ENCODE measurements at regions not wholly inside any gene's neighbourhood (a gene's known extent, or its start where the extent isn't known, plus 50 kb on each side); places are given as distances from the start of the nearest gene placed in this dataset.

- 76 to 93% (median 80%) methylated on average over 1 of the region's 1 CpG for WGBS, 5 donors
- intact Hi-C loops (cut with DNase I; ENCODE audit: low total_unique reads) = no loop called here
- no peak overlapping the region for H3K27ac ChIP-seq
- no peak overlapping the region for H3K4me3 ChIP-seq
- no peaks in the 10 kb centered on the region for H3K27me3 ChIP-seq
- TF ChIP-seq POLR2A (IDR thresholded peaks at IDR 0.05) (no peak), EP300 (IDR thresholded peaks at IDR 0.05) (no peak), POLR2AphosphoS5 (IDR thresholded peaks at IDR 0.05) (no peak), CTCF (IDR thresholded peaks at IDR 0.05) (no peak)
- DNase-seq = no peak
- H3K9me3 ChIP-seq = peaks cover 0 to 36% (median 28%) of the 10 kb centered on the region in 4 donors
- no peaks in the 10 kb centered on the region for H3K36me3 ChIP-seq
- H3K4me1 ChIP-seq = no peaks in the 10 kb centered on the region
Measured at GRCh38 chr3:41126961-41127360, 72.3 kb upstream of the CTNNB1 start.

GRCh38 chr3:41127414-41127813 lies 71.9 kb upstream of the CTNNB1 start:
- peaks cover 0 to 36% (median 28%) of the 10 kb centered on the region in 4 donors for H3K9me3 ChIP-seq
- DNase-seq = no peak
- H3K27me3 ChIP-seq = no peaks in the 10 kb centered on the region
- H3K4me3 ChIP-seq = no peak overlapping the region
- intact Hi-C loops (cut with DNase I; ENCODE audit: low total_unique reads) = no loop called here
- TF ChIP-seq POLR2A (IDR thresholded peaks at IDR 0.05) (no peak), EP300 (IDR thresholded peaks at IDR 0.05) (no peak), CTCF (IDR thresholded peaks at IDR 0.05) (no peak), POLR2AphosphoS5 (IDR thresholded peaks at IDR 0.05) (no peak)
- WGBS, 5 donors = 91 to 97% (median 94%) methylated on average over 2 of the region's 2 CpGs
- H3K4me1 ChIP-seq = no peaks in the 10 kb centered on the region
- H3K36me3 ChIP-seq = no peaks in the 10 kb centered on the region
- H3K27ac ChIP-seq = no peak overlapping the region

- Histone ChIP-seq H3K9me3 (peaks cover 0 to 36% (median 27%) of the 10 kb centered on the region in 4 donors), H3K27me3 (no peaks in the 10 kb centered on the region), H3K27ac (no peak overlapping the region), H3K4me3 (no peak overlapping the region), H3K4me1 (no peaks in the 10 kb centered on the region), H3K36me3 (no peaks in the 10 kb centered on the region)
- no peak for DNase-seq
- 29 to 100% (median 94%) methylated on average over 1 of the region's 1 CpG for WGBS, 5 donors
- intact Hi-C loops (cut with DNase I; ENCODE audit: low total_unique reads) = no loop called here
- no peak for TF ChIP-seq POLR2A (IDR thresholded peaks at IDR 0.05)
- no peak for TF ChIP-seq CTCF (IDR thresholded peaks at IDR 0.05)
- no peak for TF ChIP-seq POLR2AphosphoS5 (IDR thresholded peaks at IDR 0.05)
- TF ChIP-seq EP300 (IDR thresholded peaks at IDR 0.05) = no peak
Measured at GRCh38 chr3:41129731-41130130, 69.6 kb upstream of the CTNNB1 start.

GRCh38 chr3:41131224-41131623 lies 68.1 kb upstream of the CTNNB1 start:
- Histone ChIP-seq H3K4me1 (no peaks in the 10 kb centered on the region), H3K36me3 (no peaks in the 10 kb centered on the region), H3K4me3 (no peak overlapping the region), H3K9me3 (peaks cover 0 to 29% (median 19%) of the 10 kb centered on the region in 4 donors), H3K27ac (no peak overlapping the region), H3K27me3 (no peaks in the 10 kb centered on the region)
- DNase-seq = no peak
- intact Hi-C loops (cut with DNase I; ENCODE audit: low total_unique reads) = no loop called here
- no peak for TF ChIP-seq POLR2AphosphoS5 (IDR thresholded peaks at IDR 0.05)
- TF ChIP-seq POLR2A (IDR thresholded peaks at IDR 0.05) = no peak
- no peak for TF ChIP-seq CTCF (IDR thresholded peaks at IDR 0.05)
- TF ChIP-seq EP300 (IDR thresholded peaks at IDR 0.05) = no peak
- WGBS, 5 donors = 64 to 80% (median 76%) methylated on average over 3 of the region's 3 CpGs
